OCI-LY7 (cell line): ENCODE measurements at regions not wholly inside any gene's neighbourhood (a gene's known extent, or its start where the extent isn't known, plus 50 kb on each side); places are given as distances from the start of the nearest gene placed in this dataset.

Source experiments
- BruUV-seq: library from RNA; stranded (reverse); fragments of 400-500 nt; replicated peaks from 2 replicates; lab custom pipeline; 2021; lab: Mats Ljungman, UMichigan
- CTCF ChIA-PET: fragments of 300-600 bp; sonication (Branson Sonifier 250); formaldehyde crosslinking; loops from one replicate; lab custom pipeline; 2022; ENCODE audit warnings: antibody characterized with exemption; ENCODE audit not compliant: unreplicated experiment; lab: Charles Lee
- POLR2A ChIA-PET: fragments of 300-600 bp; sonication (Branson Sonifier 250); formaldehyde crosslinking; loops from one replicate; lab custom pipeline; 2022; ENCODE audit warnings: antibody characterized with exemption; lab: Charles Lee
- DNase-seq: peaks from one replicate; pipeline ENCODE4 v3.0.0-alpha.2; 2015; ENCODE audit warnings: low spot score
- H2AFZ ChIP-seq: fragments of 200-600 bp; sonication (generic), shearing (Covaris generic); 2 replicates; pipeline ENCODE4 v1.6.1; 2014; ENCODE audit warnings: mild to moderate bottlenecking, antibody characterized with exemption, low read length, moderate library complexity
- H3K27ac ChIP-seq: fragments of 200-600 bp; sonication (generic); 2 replicates; pipeline ENCODE4 v1.5.1; 2014; ENCODE audit warnings: mixed run types, low read depth, mild to moderate bottlenecking, moderate library complexity, low read length, inconsistent platforms; ENCODE audit not compliant: poor library complexity, severe bottlenecking
- H3K36me3 ChIP-seq: fragments of 200-600 bp; sonication (generic); 2 replicates; pipeline ENCODE4 v1.6.1; 2014; ENCODE audit warnings: mild to moderate bottlenecking, antibody characterized with exemption, low read length, moderate library complexity, mixed read lengths; ENCODE audit not compliant: insufficient read depth
- H3K4me1 ChIP-seq: fragments of 200-600 bp; sonication (generic); 2 replicates; pipeline ENCODE4 v1.5.1; 2014; ENCODE audit warnings: mild to moderate bottlenecking, low read length; ENCODE audit not compliant: insufficient read depth, poor library complexity, severe bottlenecking
- H3K4me2 ChIP-seq: fragments of 200-600 bp; sonication (generic); 2 replicates; pipeline ENCODE4 v1.6.1; 2014; ENCODE audit warnings: mild to moderate bottlenecking, low read length
- H3K4me3 ChIP-seq: fragments of 200-600 bp; sonication (generic); 2 replicates; pipeline ENCODE4 v1.5.1; 2014; ENCODE audit warnings: mild to moderate bottlenecking, low read depth, low read length; ENCODE audit not compliant: poor library complexity, severe bottlenecking
- H3K79me2 ChIP-seq: fragments of 200-600 bp; sonication (generic); 2 replicates; pipeline ENCODE4 v1.6.1; 2016; ENCODE audit warnings: low read depth, mild to moderate bottlenecking, low read length, moderate library complexity, mixed read lengths; ENCODE audit not compliant: insufficient read depth
- H3K9me2 ChIP-seq: fragments of 200-600 bp; sonication (generic); 2 replicates; pipeline ENCODE4 v1.6.1; 2016; ENCODE audit warnings: mild to moderate bottlenecking, low read length, mixed read lengths; ENCODE audit not compliant: insufficient read depth
- H3K9me3 ChIP-seq: fragments of 200-600 bp; sonication (generic); 2 replicates; pipeline ENCODE4 v1.6.1; 2014; ENCODE audit warnings: mild to moderate bottlenecking, mixed run types, low read length, mixed read lengths
- H4K20me1 ChIP-seq: fragments of 200-600 bp; sonication (generic); 2 replicates; pipeline ENCODE4 v1.6.1; 2014; ENCODE audit warnings: mild to moderate bottlenecking, antibody characterized with exemption, low read length, moderate library complexity, mixed read lengths; ENCODE audit not compliant: insufficient read depth
- CTCF ChIP-seq: fragments of 200-600 bp; sonication (generic); conservative IDR thresholded peaks from 2 replicates; pipeline ENCODE4 v1.5.1; 2014; ENCODE audit warnings: mild to moderate bottlenecking, antibody characterized with exemption, low read length, moderate library complexity, mixed read lengths
- EZH2phosphoT487 ChIP-seq: fragments of 200-600 bp; sonication (generic); IDR thresholded peaks from 2 replicates; pipeline ENCODE4 v1.6.1; 2018; ENCODE audit warnings: low read depth, borderline replicate concordance, mild to moderate bottlenecking, mixed run types, antibody characterized with exemption, low read length, moderate library complexity, mixed read lengths
- intact Hi-C: fragments of 100-400 bp; cut with micrococcal nuclease; formaldehyde crosslinking; loops from one replicate; pipeline ENCODE4 v1.10.0; 2022; ENCODE audit not compliant: unreplicated experiment

- BruUV-seq, result no TSS peak
- TF ChIP-seq EZH2phosphoT487 (no peak), CTCF (no peak)
- Histone ChIP-seq H4K20me1 (no peaks in the 10 kb centered on the region), H3K4me3 (no peak overlapping the region), H3K36me3 (peaks cover 26% of the 10 kb centered on the region), H3K79me2 (no peaks in the 10 kb centered on the region), H3K4me1 (peaks cover 22% of the 10 kb centered on the region), H3K27ac (no peak overlapping the region), H3K9me2 (no peaks in the 10 kb centered on the region), H3K4me2 (no peak overlapping the region), H2AFZ (no peak overlapping the region), H3K9me3 (no peaks in the 10 kb centered on the region)
- ChIA-PET POLR2A (interaction anchor here (0.6 kb wide), 1 partner anchor 141 kb away, joined by 4 read pairs; no protein-coding TSS in a partner anchor), CTCF (no interaction called here)
- intact Hi-C loops, result loop anchor here (5.0 kb wide), 2 partner anchors 267 to 792 kb away; no protein-coding TSS in a partner anchor
- DNase-seq, result no peak
These were observed 52.2 kb upstream of the PRDX6 start for GRCh38 chr1:173424782-173425407.

GRCh38 chr1:173426057-173426456 lies 51.1 kb upstream of the PRDX6 start:
- Histone ChIP-seq H3K4me2 (no peak overlapping the region), H3K27ac (no peak overlapping the region), H2AFZ (no peak overlapping the region), H3K79me2 (no peaks in the 10 kb centered on the region), H3K9me3 (no peaks in the 10 kb centered on the region), H4K20me1 (no peaks in the 10 kb centered on the region), H3K4me3 (no peak overlapping the region), H3K4me1 (peaks cover 24% of the 10 kb centered on the region), H3K36me3 (peaks cover 26% of the 10 kb centered on the region), H3K9me2 (no peaks in the 10 kb centered on the region)
- intact Hi-C loops, result loop anchor here (5.0 kb wide), 1 partner anchor 791 kb away; no protein-coding TSS in a partner anchor
- TF ChIP-seq EZH2phosphoT487 (no peak), CTCF (no peak)
- ChIA-PET POLR2A (interaction anchor here (0.6 to 2.0 kb wide), 3 partner anchors 8 to 888 kb away, joined by 3 to 5 read pairs (median 4); no protein-coding TSS in a partner anchor), CTCF (no interaction called here)
- no TSS peak for BruUV-seq
- DNase-seq, result no peak
